NCI-H2081 treated with DMSO at 0.1 percent for 48 hours (cell line): ENCODE measurements at regions not wholly inside any gene's neighbourhood (a gene's known extent, or its start where the extent isn't known, plus 50 kb on each side); places are given as distances from the start of the nearest gene placed in this dataset.

Source experiments
- DNase-seq: peaks from one replicate; lab custom pipeline; 2025; lab: John Stamatoyannopoulos, UW

GRCh38 chr1:48054232-48054631, 57.0 kb upstream of the TRABD2B start:
- no peak for DNase-seq

- DNase-seq: no peak
Observed at GRCh38 chr1:48052923-48053291, 55.7 kb upstream of the TRABD2B start.

- DNase-seq: no peak
Observed at GRCh38 chr1:48051466-48052126, 54.4 kb upstream of the TRABD2B start.

DNA sequence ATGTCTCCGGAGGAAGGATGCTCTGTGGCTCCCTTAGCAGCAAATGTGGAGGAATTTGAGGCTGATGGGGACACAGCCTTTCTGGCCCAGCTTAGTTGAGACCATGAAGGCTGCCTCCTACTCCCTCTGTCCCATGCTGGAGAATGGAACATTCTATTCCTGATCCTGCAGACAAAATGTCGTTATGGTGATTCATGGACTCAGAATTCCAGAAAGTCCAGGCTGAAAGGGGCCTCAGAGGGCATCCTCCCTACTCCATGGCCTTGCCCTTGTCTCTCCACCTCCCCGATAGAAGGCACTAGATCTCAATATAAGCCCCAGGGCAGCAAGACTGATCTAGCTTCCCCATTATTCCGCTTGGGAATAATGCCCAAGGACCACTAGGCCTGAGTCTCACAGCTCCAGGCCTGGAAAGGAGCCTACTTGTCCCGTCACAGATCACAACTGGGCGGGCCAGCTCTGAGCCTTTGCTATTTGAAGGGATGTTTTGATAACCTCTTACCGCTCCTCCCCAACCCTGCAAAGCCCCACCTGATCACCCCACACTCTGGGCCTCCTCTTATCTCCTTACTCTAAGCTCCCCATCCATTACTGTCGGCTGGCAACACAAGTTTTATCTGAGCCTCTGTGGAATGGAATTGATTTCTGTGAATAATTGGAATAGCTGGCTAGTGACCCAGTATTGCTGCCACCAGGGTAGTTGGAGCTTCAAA, 52.8 kb upstream of the TRABD2B start:
- DNase-seq: no peak

- DNase-seq: no peak
Observed at GRCh38 chr1:48048980-48049379, 51.8 kb upstream of the TRABD2B start.

GRCh38 chr1:48048064-48048463, 50.9 kb upstream of the TRABD2B start:
- DNase-seq: no peak

GRCh38 chr1:48047116-48047515, 49.9 kb upstream of the TRABD2B start:
- DNase-seq: no peak
